Esophagus muscularis mucosa (tissue), 4 donors: ENCODE measurements at regions not wholly inside any gene's neighbourhood (a gene's known extent, or its start where the extent isn't known, plus 50 kb on each side); places are given as distances from the start of the nearest gene placed in this dataset.

Experiments used
- DNase-seq: peaks from one replicate; pipeline ENCODE4 v3.0.0-alpha.2; 2017; ENCODE audit errors: extremely low spot score
- H3K27ac ChIP-seq, 4 donors: fragments of 200-600 bp; sonication (generic); replicated peaks in 1 of 4; 1 replicate in 3 of 4; 2 replicates in 1 of 4; pipeline ENCODE4 v1.5.1; 2016 to 2019; ENCODE audit warnings: mild to moderate bottlenecking in 1 of 4
- H3K27me3 ChIP-seq, 4 donors: fragments of 200-600 bp; sonication (generic); one replicate each; pipeline versions ENCODE4 v1.5.1 to v1.6.0; 2016 to 2019
- H3K36me3 ChIP-seq, 4 donors: fragments of 200-600 bp; sonication (generic); one replicate each; pipeline ENCODE4 v1.5.1; 2016 to 2019
- H3K4me1 ChIP-seq, 4 donors: fragments of 200-600 bp; sonication (generic); one replicate each; pipeline ENCODE4 v1.5.1; 2016 to 2019
- H3K4me3 ChIP-seq, 4 donors: fragments of 200-600 bp; sonication (generic); 1 replicate in 2 of 4; 2 replicates in 2 of 4; pipeline ENCODE4 v1.5.1; 2016 to 2019; ENCODE audit warnings: mild to moderate bottlenecking in 4 of 4, moderate library complexity in 1 of 4
- H3K9me3 ChIP-seq, 4 donors: fragments of 200-600 bp; sonication (generic); 1 replicate in 3 of 4; 2 replicates in 1 of 4; pipeline ENCODE4 v1.5.1; 2016 to 2019
- CTCF ChIP-seq, 3 experiments: fragments of 200-600 bp in 2 of 3; fragments of 450-650 bp in 1 of 3; sonication (generic) in 2 of 3; IDR thresholded peaks; one replicate each; pipeline ENCODE4 v1.5.1; 2017 to 2019; ENCODE audit warnings: antibody characterized with exemption in 3 of 3, mild to moderate bottlenecking in 2 of 3, moderate library complexity in 1 of 3
- EP300 ChIP-seq: sonication (generic); formaldehyde crosslinking; IDR thresholded peaks from one replicate; pipeline ENCODE4 v1.6.1; 2017; ENCODE audit warnings: antibody characterized with exemption
- POLR2A ChIP-seq: fragments of 450-650 bp; IDR thresholded peaks from one replicate; pipeline ENCODE4 v1.6.1; 2017; ENCODE audit warnings: antibody characterized with exemption, moderate library complexity, mild to moderate bottlenecking, low read depth
- POLR2AphosphoS5 ChIP-seq, 2 donors: sonication (generic); formaldehyde crosslinking; IDR thresholded peaks; one replicate each; pipeline ENCODE4 v1.6.1; 2017; ENCODE audit warnings: antibody characterized with exemption in 2 of 2
- WGBS: methylation state at CpG from one replicate; pipeline ENCODE4 v1.1.5; 2018; 5-methylcytosine and 5-hydroxymethylcytosine counted together
- intact Hi-C: fragments of 100-400 bp; cut with DNase I; formaldehyde crosslinking; loops from one replicate; pipeline ENCODE4 v1.15.1; 2023

GRCh38 chr3:159186581-159186980 is 384.7 kb downstream of the MFSD1 start:
- Histone ChIP-seq H3K27me3 (no peaks in the 10 kb centered on the region), H3K9me3 (no peaks in the 10 kb centered on the region), H3K27ac (no peak overlapping the region), H3K4me1 (peaks cover 0 to 17% (median 11%) of the 10 kb centered on the region in 4 donors), H3K4me3 (no peak overlapping the region), H3K36me3 (no peaks in the 10 kb centered on the region)
- no peak for DNase-seq
- no peak for TF ChIP-seq POLR2AphosphoS5 (IDR thresholded peaks at IDR 0.05)
- TF ChIP-seq POLR2A = no peak
- no peak for TF ChIP-seq EP300
- TF ChIP-seq CTCF (IDR thresholded peaks at IDR 0.05) = no peak
- 27% methylated on average over 2 of the region's 2 CpGs for WGBS
- intact Hi-C loops = no loop called here

GRCh38 chr3:159187232-159187631 is 385.4 kb downstream of the MFSD1 start:
- Histone ChIP-seq H3K4me1 (peaks cover 0 to 17% (median 11%) of the 10 kb centered on the region in 4 donors), H3K27me3 (no peaks in the 10 kb centered on the region), H3K9me3 (no peaks in the 10 kb centered on the region), H3K27ac (no peak overlapping the region), H3K36me3 (no peaks in the 10 kb centered on the region), H3K4me3 (no peak overlapping the region)
- DNase-seq = no peak
- intact Hi-C loops = no loop called here
- 76% methylated on average over 10 of the region's 10 CpGs for WGBS
- TF ChIP-seq POLR2A (no peak), POLR2AphosphoS5 (IDR thresholded peaks at IDR 0.05) (peak in 1 of 2 donors; percentile 32)

GRCh38 chr3:159187706-159188105 is 385.9 kb downstream of the MFSD1 start:
- H3K4me1 ChIP-seq = peaks cover 0 to 17% (median 11%) of the 10 kb centered on the region in 4 donors
- no peak for TF ChIP-seq POLR2AphosphoS5 (IDR thresholded peaks at IDR 0.05)
- no peak for TF ChIP-seq EP300
- no peak for TF ChIP-seq POLR2A
- TF ChIP-seq CTCF (IDR thresholded peaks at IDR 0.05) = no peak
- H3K27me3 ChIP-seq = no peaks in the 10 kb centered on the region
- H3K9me3 ChIP-seq = no peaks in the 10 kb centered on the region
- H3K27ac ChIP-seq = no peak overlapping the region
- no peaks in the 10 kb centered on the region for H3K36me3 ChIP-seq
- WGBS = 75% methylated on average over 6 of the region's 6 CpGs
- no peak overlapping the region for H3K4me3 ChIP-seq
- intact Hi-C loops = no loop called here
- DNase-seq = no peak

GRCh38 chr3:159189994-159190669 is 388.3 kb downstream of the MFSD1 start:
- no peak for DNase-seq
- 54% methylated on average over 4 of the region's 4 CpGs for WGBS
- Histone ChIP-seq H3K36me3 (no peaks in the 10 kb centered on the region), H3K27ac (no peak overlapping the region), H3K4me3 (no peak overlapping the region), H3K9me3 (no peaks in the 10 kb centered on the region), H3K4me1 (peaks cover 0 to 17% (median 11%) of the 10 kb centered on the region in 4 donors), H3K27me3 (no peaks in the 10 kb centered on the region)
- TF ChIP-seq POLR2AphosphoS5 (IDR thresholded peaks at IDR 0.05) (no peak), EP300 (no peak), CTCF (IDR thresholded peaks at IDR 0.05) (no peak), POLR2A (no peak)
- intact Hi-C loops = no loop called here

GRCh38 chr3:159191447-159191846 is 389.6 kb downstream of the MFSD1 start:
- intact Hi-C loops = no loop called here
- H3K9me3 ChIP-seq = no peaks in the 10 kb centered on the region
- no peak for DNase-seq
- no peak overlapping the region for H3K4me3 ChIP-seq
- no peaks in the 10 kb centered on the region for H3K27me3 ChIP-seq
- TF ChIP-seq POLR2AphosphoS5 (IDR thresholded peaks at IDR 0.05) = no peak
- TF ChIP-seq CTCF (IDR thresholded peaks at IDR 0.05) = no peak
- no peak for TF ChIP-seq EP300
- no peak for TF ChIP-seq POLR2A
- WGBS = 53% methylated on average over 4 of the region's 4 CpGs
- no peak overlapping the region for H3K27ac ChIP-seq
- no peaks in the 10 kb centered on the region for H3K36me3 ChIP-seq
- H3K4me1 ChIP-seq = peaks cover 0 to 13% (median 7%) of the 10 kb centered on the region in 4 donors
